Natural killer cell treated with Interleukin-12 subunit alpha and Interleukin-12 subunit beta and Interleukin-15 and Interleukin-18, amount 100 ng/mL, for 72 hours (primary cell): ENCODE measurements at regions not wholly inside any gene's neighbourhood (a gene's known extent, or its start where the extent isn't known, plus 50 kb on each side); places are given as distances from the start of the nearest gene placed in this dataset.

Experiments used
- ATAC-seq, 2 donors: fragments of 150-1000 bp; cut with Tn5 transposase in 1 of 2; sonication (Bioruptor Pico), chemical (Tn5 transposase) in 1 of 2; 2 replicates each; pipeline ENCODE4 v1.10.0; 2021
- DNase-seq: peaks from one replicate; pipeline ENCODE4 v3.0.0; 2022; ENCODE audit warnings: low spot score
- H3K27ac Mint-ChIP-seq, 2 donors: 1 replicate in 1 of 2; 2 replicates in 1 of 2; pipeline ENCODE4 v1.8.0; 2022; ENCODE audit warnings: mixed read lengths in 2 of 2, mild to moderate bottlenecking in 1 of 2, moderate library complexity in 1 of 2
- H3K27me3 Mint-ChIP-seq, 2 donors: 1 replicate in 1 of 2; 2 replicates in 1 of 2; pipeline ENCODE4 v1.8.0; 2022; ENCODE audit warnings: mixed read lengths in 2 of 2
- H3K36me3 Mint-ChIP-seq: one replicate; pipeline ENCODE4 v1.8.0; 2022; ENCODE audit warnings: mixed read lengths
- H3K4me1 Mint-ChIP-seq, 2 donors: 1 replicate in 1 of 2; 2 replicates in 1 of 2; pipeline ENCODE4 v1.8.0; 2022; ENCODE audit warnings: low read depth in 2 of 2, mixed read lengths in 2 of 2, mild to moderate bottlenecking in 1 of 2
- H3K4me3 Mint-ChIP-seq: one replicate; pipeline ENCODE4 v1.8.0; 2022; ENCODE audit warnings: mixed read lengths
- H3K9me3 Mint-ChIP-seq: 2 replicates; pipeline ENCODE4 v1.8.0; 2022; ENCODE audit warnings: mixed read lengths

- Mint-ChIP-seq H3K4me1 (no peaks in the 10 kb centered on the region), H3K9me3 (no peaks in the 10 kb centered on the region), H3K36me3 (no peaks in the 10 kb centered on the region), H3K27ac (no peak overlapping the region), H3K4me3 (no peak overlapping the region), H3K27me3 (peaks cover 0 to 6% of the 10 kb centered on the region in 2 donors)
- DNase-seq (no peak), ATAC-seq (no peak)
Measured at GRCh38 chr2:20526708-20527107, 79.8 kb downstream of the RHOB start.

GRCh38 chr2:20528713-20529112 lies 81.8 kb downstream of the RHOB start:
- no peaks in the 10 kb centered on the region for H3K36me3 Mint-ChIP-seq
- no peak overlapping the region for H3K4me3 Mint-ChIP-seq
- H3K27ac Mint-ChIP-seq, result no peak overlapping the region
- H3K4me1 Mint-ChIP-seq, result no peaks in the 10 kb centered on the region
- no peaks in the 10 kb centered on the region for H3K9me3 Mint-ChIP-seq
- no peak for DNase-seq
- H3K27me3 Mint-ChIP-seq, result no peaks in the 10 kb centered on the region
- ATAC-seq, result no peak

GRCh38 chr2:20530520-20530919 lies 83.6 kb downstream of the RHOB start:
- no peaks in the 10 kb centered on the region for H3K4me1 Mint-ChIP-seq
- H3K4me3 Mint-ChIP-seq, result no peak overlapping the region
- ATAC-seq, result no peak
- DNase-seq, result no peak
- peaks cover 0 to 5% of the 10 kb centered on the region in 2 donors for H3K27me3 Mint-ChIP-seq
- no peaks in the 10 kb centered on the region for H3K36me3 Mint-ChIP-seq
- H3K27ac Mint-ChIP-seq, result no peak overlapping the region
- no peaks in the 10 kb centered on the region for H3K9me3 Mint-ChIP-seq

- H3K36me3 Mint-ChIP-seq, result no peaks in the 10 kb centered on the region
- no peaks in the 10 kb centered on the region for H3K4me1 Mint-ChIP-seq
- no peak for DNase-seq
- H3K27ac Mint-ChIP-seq, result no peak overlapping the region
- no peaks in the 10 kb centered on the region for H3K9me3 Mint-ChIP-seq
- H3K27me3 Mint-ChIP-seq, result peaks cover 0 to 5% of the 10 kb centered on the region in 2 donors
- no peak overlapping the region for H3K4me3 Mint-ChIP-seq
- no peak for ATAC-seq
Measured at GRCh38 chr2:20531633-20532262, 84.9 kb downstream of the RHOB start.

GRCh38 chr2:20532634-20533437 lies 86.0 kb downstream of the RHOB start:
- H3K36me3 Mint-ChIP-seq, result no peaks in the 10 kb centered on the region
- no peaks in the 10 kb centered on the region for H3K9me3 Mint-ChIP-seq
- DNase-seq (no peak), ATAC-seq (peak in 1 of 2 donors; percentile 7)
- no peak overlapping the region for H3K27ac Mint-ChIP-seq
- no peaks in the 10 kb centered on the region for H3K4me1 Mint-ChIP-seq
- no peak overlapping the region for H3K4me3 Mint-ChIP-seq
- peaks cover 0 to 5% of the 10 kb centered on the region in 2 donors for H3K27me3 Mint-ChIP-seq

- Mint-ChIP-seq H3K4me3 (no peak overlapping the region), H3K9me3 (no peaks in the 10 kb centered on the region), H3K4me1 (peaks cover 4 to 7% of the 10 kb centered on the region in 2 donors), H3K27ac (no peak overlapping the region), H3K36me3 (no peaks in the 10 kb centered on the region), H3K27me3 (peaks cover 0 to 12% of the 10 kb centered on the region in 2 donors)
- ATAC-seq, result no peak
- no peak for DNase-seq
Measured at GRCh38 chr2:20533993-20534622, 87.2 kb downstream of the RHOB start.

GRCh38 chr2:20534913-20535801 lies 88.3 kb downstream of the RHOB start:
- no peak overlapping the region for H3K27ac Mint-ChIP-seq
- no peak overlapping the region for H3K4me3 Mint-ChIP-seq
- peaks cover 6 to 9% of the 10 kb centered on the region in 2 donors for H3K4me1 Mint-ChIP-seq
- H3K36me3 Mint-ChIP-seq, result no peaks in the 10 kb centered on the region
- H3K27me3 Mint-ChIP-seq, result peaks cover 0 to 14% of the 10 kb centered on the region in 2 donors
- DNase-seq (no peak), ATAC-seq (peak in 1 of 2 donors; percentile 38)
- no peaks in the 10 kb centered on the region for H3K9me3 Mint-ChIP-seq

GRCh38 chr2:20536619-20537422 lies 89.9 kb downstream of the RHOB start:
- Mint-ChIP-seq H3K36me3 (no peaks in the 10 kb centered on the region), H3K27ac (no peak overlapping the region), H3K9me3 (no peaks in the 10 kb centered on the region), H3K4me3 (no peak overlapping the region), H3K27me3 (peaks cover 0 to 14% of the 10 kb centered on the region in 2 donors), H3K4me1 (peaks cover 6 to 9% of the 10 kb centered on the region in 2 donors)
- no peak for ATAC-seq
- DNase-seq, result no peak

- no peak for DNase-seq
- Mint-ChIP-seq H3K27ac (no peak overlapping the region), H3K9me3 (no peaks in the 10 kb centered on the region), H3K4me1 (peaks cover 6 to 9% of the 10 kb centered on the region in 2 donors), H3K27me3 (peaks cover 0 to 14% of the 10 kb centered on the region in 2 donors), H3K36me3 (no peaks in the 10 kb centered on the region), H3K4me3 (no peak overlapping the region)
- ATAC-seq, result no peak
Measured at GRCh38 chr2:20537423-20538307, 90.8 kb downstream of the RHOB start.

- H3K36me3 Mint-ChIP-seq, result no peaks in the 10 kb centered on the region
- DNase-seq, result no peak
- H3K4me3 Mint-ChIP-seq, result no peak overlapping the region
- H3K27me3 Mint-ChIP-seq, result peaks cover 0 to 14% of the 10 kb centered on the region in 2 donors
- no peaks in the 10 kb centered on the region for H3K9me3 Mint-ChIP-seq
- peak in 1 of 2 donors; percentile 2 for ATAC-seq
- H3K27ac Mint-ChIP-seq, result no peak overlapping the region
- peaks cover 6 to 9% of the 10 kb centered on the region in 2 donors for H3K4me1 Mint-ChIP-seq
Measured at GRCh38 chr2:20538308-20539132, 91.6 kb downstream of the RHOB start.

- peak; percentile 17 to 44 for ATAC-seq
Measured at GRCh38 chr2:20539133-20539719, 92.4 kb downstream of the RHOB start.

More at GRCh38 chr2:20539133-20539719, 92.4 kb downstream of the RHOB start:
- no peaks in the 10 kb centered on the region for H3K9me3 Mint-ChIP-seq
- H3K4me1 Mint-ChIP-seq, result peaks cover 6 to 9% of the 10 kb centered on the region in 2 donors
- no peak overlapping the region for H3K4me3 Mint-ChIP-seq
- no peak overlapping the region for H3K27ac Mint-ChIP-seq
- no peaks in the 10 kb centered on the region for H3K36me3 Mint-ChIP-seq
- peaks cover 0 to 14% of the 10 kb centered on the region in 2 donors for H3K27me3 Mint-ChIP-seq
- DNase-seq, result no peak
